SIG-M5 treated with dmso at 0.1 percent for 504 hours (cell line): ENCODE measurements at regions not wholly inside any gene's neighbourhood (a gene's known extent, or its start where the extent isn't known, plus 50 kb on each side); places are given as distances from the start of the nearest gene placed in this dataset.

Experiments used
- DNase-seq: peaks from one replicate; lab custom pipeline; 2025; ENCODE audit not compliant: unreplicated experiment; lab: John Stamatoyannopoulos, UW

DNA sequence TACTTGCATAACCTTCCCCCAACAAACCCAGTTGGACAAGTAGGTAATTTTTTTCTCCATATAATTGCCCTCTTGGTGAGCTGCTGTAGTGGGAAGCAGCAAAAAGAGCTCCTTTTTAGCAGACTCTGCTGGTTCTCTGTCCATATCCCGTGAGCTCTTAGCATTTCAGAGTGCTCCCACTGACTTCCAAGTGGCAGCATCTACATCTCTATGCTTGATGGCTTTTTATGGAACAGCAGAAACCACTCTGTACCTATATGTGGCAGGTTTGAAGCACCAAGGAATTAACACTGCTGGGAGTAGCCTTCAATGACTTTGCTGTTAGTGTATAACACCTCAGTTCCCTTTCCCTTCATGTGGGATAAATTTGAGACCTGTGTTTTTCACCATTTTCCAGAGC lies 168.4 kb upstream of the NHS start:
- no peak for DNase-seq

DNA sequence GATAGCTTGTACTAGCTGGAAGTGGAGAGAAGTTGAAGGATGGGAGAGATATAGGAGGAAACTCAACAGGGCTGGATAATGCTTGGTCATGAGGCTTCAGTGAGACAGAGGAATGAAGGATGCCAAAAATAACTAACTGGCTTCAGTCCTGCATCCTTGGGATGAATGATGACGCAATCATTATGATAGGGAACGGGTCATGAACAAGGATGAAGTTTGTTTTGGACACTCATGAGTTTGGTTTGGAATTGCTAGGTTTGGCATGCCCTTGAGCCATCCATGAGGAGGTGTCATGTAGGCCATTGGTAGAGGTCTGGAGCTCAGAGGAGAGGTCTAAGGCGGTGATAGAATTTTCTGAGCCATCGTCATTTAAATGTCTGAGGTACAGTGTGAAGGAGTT lies 160.0 kb upstream of the NHS start:
- no peak for DNase-seq

DNA sequence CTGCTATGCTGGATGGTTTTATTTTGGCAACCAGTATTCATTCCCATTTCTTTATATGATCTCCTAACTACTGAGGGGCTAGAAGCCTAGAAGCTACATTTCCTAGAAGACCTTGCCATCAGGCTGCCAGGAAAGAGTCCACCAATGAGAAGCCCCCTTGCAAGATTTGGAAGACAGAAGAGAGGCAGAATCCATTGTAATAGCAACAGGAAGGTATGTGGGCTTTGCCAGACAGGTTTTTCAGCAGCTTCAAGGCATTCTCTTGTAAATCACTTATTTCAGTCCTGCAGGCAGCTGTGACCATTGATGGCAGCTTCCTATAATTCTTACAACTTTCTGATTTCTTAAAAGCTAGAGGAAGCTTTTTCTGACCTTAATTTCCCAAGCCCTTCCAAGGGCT lies 148.3 kb upstream of the NHS start:
- no peak for DNase-seq

DNA sequence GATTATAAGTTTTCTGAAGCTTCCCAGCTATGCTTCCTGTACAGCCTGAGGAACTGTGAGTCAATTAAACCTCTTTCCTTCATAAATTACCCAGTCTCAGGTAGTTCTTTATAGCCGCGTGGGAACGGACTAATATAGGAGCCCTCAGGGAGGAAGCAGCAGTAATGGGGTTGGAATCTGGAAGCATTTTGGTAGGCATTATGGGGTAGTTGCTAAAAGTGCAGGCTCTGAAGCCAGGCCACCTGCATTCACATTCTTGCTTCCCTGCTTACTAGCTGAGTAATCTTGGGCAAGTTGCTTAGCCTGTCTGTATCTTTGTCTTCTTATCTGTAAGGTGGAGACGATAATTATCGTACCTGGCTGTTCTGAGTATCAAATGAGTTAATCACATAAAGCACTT lies 137.9 kb upstream of the NHS start:
- no peak for DNase-seq

DNA sequence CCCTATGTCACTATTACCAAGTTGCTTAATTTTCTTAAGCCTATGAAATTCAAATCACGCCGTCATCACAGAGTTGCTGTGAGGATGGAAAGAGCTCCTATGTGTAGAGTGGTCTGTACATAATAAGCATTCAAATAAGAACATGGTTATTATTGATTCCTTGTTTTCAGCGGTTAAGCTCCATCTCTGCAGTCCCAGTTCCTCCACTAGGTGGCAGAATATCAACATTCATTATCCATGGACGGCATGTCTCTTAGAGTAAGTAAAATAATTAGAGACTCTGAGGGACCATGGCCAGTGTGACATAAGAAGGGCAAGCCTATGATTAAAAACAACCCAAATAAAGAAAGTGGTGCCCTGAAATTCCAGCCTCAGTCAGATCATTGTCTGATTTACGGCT lies 132.5 kb upstream of the NHS start:
- peak; percentile 20 for DNase-seq

DNA sequence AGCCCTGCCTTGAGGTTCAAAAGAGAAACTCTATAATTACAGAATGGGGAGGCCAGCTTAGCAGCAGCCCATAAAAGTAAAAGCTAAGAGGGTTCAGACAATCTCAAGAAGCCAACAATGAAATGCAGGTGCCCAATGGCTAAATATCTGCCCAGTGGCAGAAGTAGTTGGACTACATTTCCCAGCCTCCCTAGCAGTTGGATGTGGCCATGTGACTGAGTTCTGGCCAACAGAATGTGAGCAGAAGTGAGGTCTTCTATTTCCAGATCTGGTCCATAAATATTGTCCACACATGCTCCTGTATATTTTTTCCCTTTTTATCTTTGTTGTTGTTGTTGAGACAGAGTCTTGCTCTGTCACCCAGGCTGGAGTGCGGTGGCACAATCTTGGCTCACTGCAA lies 127.9 kb upstream of the NHS start:
- DNase-seq: no peak

DNA sequence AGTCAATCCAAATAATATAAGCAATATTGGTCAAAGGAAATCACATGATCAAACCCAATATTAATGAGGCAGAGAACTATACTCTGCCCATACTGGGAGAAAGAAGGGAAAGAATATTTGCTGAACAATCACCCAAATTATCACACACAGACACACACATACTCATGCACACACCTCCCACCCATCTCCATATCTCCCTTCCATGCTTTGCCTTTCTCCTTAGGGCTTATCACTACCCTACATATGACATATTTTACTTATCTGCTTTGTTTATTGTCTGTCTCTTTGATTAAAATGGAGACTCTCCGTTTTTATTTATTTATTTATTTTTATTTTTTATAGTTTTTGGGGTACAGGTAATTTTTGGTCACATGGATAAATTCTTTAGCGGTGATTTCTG lies 112.9 kb upstream of the NHS start:
- DNase-seq: no peak

DNA sequence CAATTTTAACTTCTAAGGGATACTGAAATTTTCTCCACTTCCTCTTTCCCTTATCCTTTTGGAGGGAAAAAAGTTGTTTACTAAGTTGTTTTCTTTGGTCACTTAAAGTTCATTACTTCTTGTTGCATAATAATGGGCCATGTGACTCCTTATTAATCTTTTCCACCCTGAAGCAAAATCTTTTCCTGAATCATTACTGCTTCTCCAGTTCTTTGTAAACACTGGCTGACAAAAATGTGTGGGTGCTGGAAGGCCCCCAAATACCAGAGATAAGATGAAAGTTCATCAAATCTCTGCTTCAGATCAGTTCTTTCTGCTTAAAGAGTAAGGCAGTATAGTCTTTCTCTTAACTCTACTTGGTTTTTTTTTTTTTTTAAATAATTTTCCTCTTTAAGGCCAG lies 108.9 kb upstream of the NHS start:
- DNase-seq: no peak

DNA sequence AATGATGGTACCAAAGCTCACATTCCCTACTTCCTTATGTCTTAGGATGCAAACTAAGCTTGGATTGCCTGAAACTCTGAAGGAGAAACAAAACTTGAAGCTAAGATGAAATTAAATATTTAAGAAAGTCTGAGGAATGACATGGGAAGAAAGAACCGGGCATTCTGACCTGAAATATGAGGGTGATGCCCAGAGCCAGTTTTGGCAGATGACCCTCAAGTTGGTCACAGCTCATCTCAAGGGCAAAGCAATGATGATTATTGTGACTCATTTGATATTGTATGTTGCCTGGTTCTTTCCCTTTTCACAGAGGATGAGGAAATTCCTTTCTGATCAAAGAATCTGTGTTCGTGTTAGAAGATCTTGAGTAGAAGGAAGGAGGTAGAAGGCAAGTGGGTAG lies 96.0 kb upstream of the NHS start:
- DNase-seq: no peak

DNA sequence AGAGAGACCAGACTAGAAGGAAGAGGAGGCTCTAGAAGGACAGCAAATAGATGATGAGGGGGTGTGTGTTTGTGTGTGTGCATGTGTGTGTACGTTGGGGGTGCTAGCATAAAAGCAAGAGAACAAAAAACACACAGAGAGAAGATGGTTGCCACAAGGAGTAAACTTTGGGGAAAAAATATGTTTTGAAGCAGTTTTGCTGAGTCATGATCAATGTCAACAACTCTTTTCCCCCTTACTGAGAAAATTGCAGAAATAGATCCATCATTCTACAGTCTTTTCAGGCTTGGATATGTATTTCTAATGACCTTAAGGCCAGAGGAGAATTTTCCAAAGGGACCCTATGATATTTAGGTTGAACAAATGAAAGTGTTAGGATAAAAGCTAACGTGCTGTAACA lies 89.0 kb upstream of the NHS start:
- no peak for DNase-seq

DNA sequence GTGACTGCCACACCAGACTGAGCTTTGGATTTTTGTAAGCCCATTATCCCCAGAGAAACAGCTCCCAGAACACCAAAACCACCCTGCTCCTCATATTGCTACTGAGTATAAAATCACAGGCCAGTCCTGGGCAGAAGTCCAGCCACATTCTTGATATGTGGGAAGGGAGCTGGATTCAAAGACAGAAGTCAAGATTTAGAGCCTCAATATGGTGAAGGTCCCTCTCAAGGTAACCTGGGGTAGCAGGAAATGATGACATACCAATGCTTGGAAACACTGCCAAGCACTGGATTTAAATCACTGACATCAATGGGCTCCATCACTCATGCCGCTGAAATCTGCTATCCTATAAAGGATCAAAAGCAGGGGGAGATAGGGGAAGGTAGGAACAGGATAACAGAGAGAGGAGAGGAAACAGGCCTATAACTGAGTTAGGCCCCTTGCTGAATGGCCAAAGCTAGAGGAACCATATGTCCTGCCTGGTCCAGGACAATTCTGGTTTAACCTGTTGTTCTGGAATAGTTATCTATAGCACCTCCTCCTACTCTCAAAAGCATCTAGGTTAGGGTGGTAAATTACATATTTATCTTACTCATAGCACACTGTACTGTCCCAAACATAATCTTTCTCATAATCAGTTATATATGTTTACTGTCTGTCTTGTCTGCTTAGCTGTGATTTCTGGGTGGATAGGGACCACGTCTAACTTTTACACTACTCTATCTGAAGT lies 83.7 kb upstream of the NHS start:
- DNase-seq: peak; percentile 16

DNA sequence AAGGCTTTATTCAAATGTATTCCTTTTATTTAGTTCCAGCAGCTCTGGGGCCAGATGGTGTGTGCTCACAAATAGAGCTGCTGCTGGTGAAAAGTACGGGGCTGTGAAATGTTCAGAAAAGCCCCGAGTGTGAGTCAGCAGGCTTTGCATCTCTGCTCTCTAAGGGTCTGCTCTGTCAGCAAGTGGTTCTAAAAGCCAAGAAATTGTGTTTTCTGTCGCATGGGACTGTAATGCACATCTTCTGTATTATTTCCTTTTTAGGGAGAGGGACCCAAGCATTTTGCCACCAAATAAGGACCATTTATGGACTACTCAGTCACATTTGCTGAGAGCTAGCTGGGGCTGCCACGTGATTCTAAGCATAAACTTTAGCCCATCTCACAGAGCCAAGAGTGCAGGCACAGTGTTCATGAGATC lies 82.9 kb upstream of the NHS start:
- DNase-seq: no peak

DNA sequence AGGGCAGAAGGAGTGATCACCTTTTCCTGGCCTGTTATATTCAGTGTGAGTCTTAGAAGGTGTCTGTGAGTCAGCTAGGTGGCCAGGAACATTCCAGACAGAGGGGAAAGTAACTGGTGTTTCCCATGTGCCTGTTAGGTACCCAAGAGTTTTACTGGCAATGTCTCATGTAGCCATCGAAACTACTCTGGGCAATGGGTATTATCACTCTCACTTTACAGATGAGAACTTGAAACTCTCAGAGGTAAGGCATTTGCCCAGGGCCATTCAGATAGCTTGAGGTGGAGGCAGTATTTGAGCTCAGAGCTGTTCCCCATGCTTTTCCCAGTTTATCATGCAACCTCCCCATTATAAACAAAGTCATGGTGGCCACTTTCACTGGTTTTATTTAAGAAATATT lies 80.4 kb upstream of the NHS start:
- no peak for DNase-seq

DNA sequence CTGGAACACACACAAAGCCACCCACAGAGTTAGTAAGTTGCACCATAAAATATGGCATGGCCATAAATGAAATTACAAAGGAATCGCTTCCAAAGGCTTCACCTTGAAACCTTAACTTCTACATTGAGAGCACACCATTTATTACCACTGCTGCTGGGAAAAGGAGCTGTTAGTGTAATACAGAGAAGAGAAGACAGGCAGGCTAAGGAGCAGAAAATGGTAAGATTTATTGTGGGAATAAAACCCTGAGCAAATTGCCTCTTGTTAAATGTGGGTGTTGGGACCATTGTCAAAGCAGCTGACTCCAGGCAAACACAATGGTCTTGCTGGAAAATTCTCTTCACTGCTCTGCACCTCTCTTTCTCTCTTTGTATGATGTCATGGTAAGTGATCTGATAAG lies 79.2 kb upstream of the NHS start:
- DNase-seq: no peak

DNA sequence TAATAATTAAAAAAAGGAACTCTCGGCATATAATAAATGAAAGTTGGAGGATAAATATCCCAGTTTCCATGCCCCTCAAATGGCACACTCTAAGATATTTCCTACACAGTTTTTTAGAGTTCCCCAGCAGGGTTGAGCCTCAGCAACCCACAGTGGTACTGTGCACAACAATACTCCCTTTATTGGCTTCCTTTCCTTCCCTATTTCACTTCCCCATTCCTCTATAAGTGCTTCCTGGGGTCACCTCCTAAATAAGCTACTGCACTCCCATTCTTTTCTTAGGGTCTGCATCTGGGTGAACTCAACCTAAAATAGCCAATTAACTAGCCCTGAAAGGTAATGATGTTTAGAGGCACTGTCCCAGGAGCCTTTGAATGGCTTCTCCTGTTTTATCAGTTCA lies 76.4 kb upstream of the NHS start:
- peak; percentile 2 for DNase-seq

DNA sequence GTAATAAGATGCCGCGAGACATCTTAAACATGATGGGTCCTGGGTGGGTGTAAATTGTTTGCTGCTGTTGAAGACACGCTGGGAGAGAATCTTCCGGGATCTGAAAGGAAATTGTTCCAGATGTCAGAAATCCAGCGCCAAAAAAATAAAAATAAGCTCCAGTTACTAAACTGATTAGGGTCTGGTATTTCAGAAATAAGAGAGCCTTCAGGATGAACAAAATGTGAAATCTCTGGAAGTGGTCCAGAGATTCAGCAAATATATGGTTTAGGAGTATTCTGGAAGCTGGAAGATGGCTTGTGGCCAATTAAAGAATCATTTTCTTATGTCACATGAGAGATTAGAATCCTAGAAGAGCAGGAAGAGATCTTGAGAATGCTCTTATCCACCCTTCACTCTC lies 75.8 kb upstream of the NHS start:
- no peak for DNase-seq

DNA sequence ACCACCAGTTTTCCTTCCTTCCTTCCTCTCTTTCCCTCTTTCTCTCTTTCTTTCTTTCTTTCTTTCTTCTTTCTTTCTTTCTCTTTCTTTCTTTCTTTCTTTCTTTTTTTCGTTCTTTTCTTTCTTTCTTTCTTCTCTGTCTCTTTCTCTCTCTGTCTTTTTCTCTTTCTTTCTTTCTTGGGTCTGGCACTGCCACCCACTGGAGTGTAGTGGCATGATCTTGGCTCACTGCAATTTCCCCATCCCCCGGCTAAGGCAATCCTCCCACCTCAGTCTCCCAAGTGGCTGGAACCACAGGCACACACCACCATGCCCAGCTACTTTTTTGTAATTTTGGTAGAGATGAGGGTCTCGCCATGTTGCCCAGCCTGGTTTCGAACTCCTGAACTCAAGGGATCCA lies 51.6 kb upstream of the NHS start:
- DNase-seq: no peak
